ENCODE measurements at regions not wholly inside any gene's neighbourhood (a gene's known extent, or its start where the extent isn't known, plus 50 kb on each side); places are given as distances from the start of the nearest gene placed in this dataset.

- TF ChIP-seq CTCF (conservative IDR thresholded peaks at IDR 0.05 in 1 of 2, IDR thresholded peaks at IDR 0.05 in 1 of 2; ENCODE audit: low read depth in 1 of 2, low read length in 2 of 2): no peak
- TF ChIP-seq EZH2 (IDR thresholded peaks at IDR 0.05; ENCODE audit: low read length, missing control alignments): no peak
Measured at GRCh38 chr12:70049596-70050360, 193.5 kb upstream of the CNOT2 start.

Measured in fibroblast of lung (primary cell).